ENCODE measurements at regions not wholly inside any gene's neighbourhood (a gene's known extent, or its start where the extent isn't known, plus 50 kb on each side); places are given as distances from the start of the nearest gene placed in this dataset.

- TF ChIP-seq POLR2AphosphoS5 (IDR thresholded peaks at IDR 0.05; ENCODE audit: insufficient read depth in 1 of 2, low read depth in 1 of 2) (no peak), POLR2A (IDR thresholded peaks at IDR 0.05) (no peak)
- TF ChIP-seq, protein P1, sequence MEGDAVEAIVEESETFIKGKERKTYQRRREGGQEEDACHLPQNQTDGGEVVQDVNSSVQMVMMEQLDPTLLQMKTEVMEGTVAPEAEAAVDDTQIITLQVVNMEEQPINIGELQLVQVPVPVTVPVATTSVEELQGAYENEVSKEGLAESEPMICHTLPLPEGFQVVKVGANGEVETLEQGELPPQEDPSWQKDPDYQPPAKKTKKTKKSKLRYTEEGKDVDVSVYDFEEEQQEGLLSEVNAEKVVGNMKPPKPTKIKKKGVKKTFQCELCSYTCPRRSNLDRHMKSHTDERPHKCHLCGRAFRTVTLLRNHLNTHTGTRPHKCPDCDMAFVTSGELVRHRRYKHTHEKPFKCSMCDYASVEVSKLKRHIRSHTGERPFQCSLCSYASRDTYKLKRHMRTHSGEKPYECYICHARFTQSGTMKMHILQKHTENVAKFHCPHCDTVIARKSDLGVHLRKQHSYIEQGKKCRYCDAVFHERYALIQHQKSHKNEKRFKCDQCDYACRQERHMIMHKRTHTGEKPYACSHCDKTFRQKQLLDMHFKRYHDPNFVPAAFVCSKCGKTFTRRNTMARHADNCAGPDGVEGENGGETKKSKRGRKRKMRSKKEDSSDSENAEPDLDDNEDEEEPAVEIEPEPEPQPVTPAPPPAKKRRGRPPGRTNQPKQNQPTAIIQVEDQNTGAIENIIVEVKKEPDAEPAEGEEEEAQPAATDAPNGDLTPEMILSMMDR (IDR thresholded peaks at IDR 0.05) = no peak
Measured at GRCh38 chr4:126682250-126682649, 950.5 kb upstream of the INTU start.
